HepG2 (cell line): ENCODE measurements at regions not wholly inside any gene's neighbourhood (a gene's known extent, or its start where the extent isn't known, plus 50 kb on each side); places are given as distances from the start of the nearest gene placed in this dataset.

Experiments
- DZIP1 ChIP-seq: sonication (generic); formaldehyde crosslinking; IDR thresholded peaks from 2 replicates; pipeline ENCODE4 v1.5.0; 2020; ENCODE audit warnings: mild to moderate bottlenecking, missing genetic modification reagents
- KMT2B ChIP-seq: IDR thresholded peaks from 2 replicates; pipeline ENCODE4 v1.6.1; 2016; ENCODE audit warnings: missing genetic modification reagents, missing compliant biosample characterization
- NFKBIZ ChIP-seq: IDR thresholded peaks from 2 replicates; pipeline ENCODE4 v1.6.1; 2018; ENCODE audit warnings: missing genetic modification reagents, missing compliant biosample characterization
- RFX3 ChIP-seq: IDR thresholded peaks from 2 replicates; pipeline ENCODE4 v1.6.1; 2016; ENCODE audit warnings: missing biosample characterization, missing genetic modification reagents
- SUZ12 ChIP-seq: fragments of 150-350 bp; IDR thresholded peaks from 2 replicates; pipeline ENCODE4 v1.6.1; 2014; ENCODE audit warnings: low read depth, low read length
- ZFP41 ChIP-seq: sonication (generic); formaldehyde crosslinking; IDR thresholded peaks from 2 replicates; pipeline ENCODE4 v1.4.0; 2020; ENCODE audit warnings: mild to moderate bottlenecking, missing genetic modification reagents, borderline replicate concordance
- ZHX1 ChIP-seq: sonication (generic); formaldehyde crosslinking; IDR thresholded peaks from 2 replicates; pipeline ENCODE4 v1.8.1; 2022; ENCODE audit warnings: low read depth, mild to moderate bottlenecking, missing genetic modification reagents
- ZNF317 ChIP-seq: sonication (generic); formaldehyde crosslinking; IDR thresholded peaks from 2 replicates; pipeline ENCODE4 v1.5.0; 2020; ENCODE audit warnings: mild to moderate bottlenecking, missing genetic modification reagents
- ZNF564 ChIP-seq: sonication (generic); formaldehyde crosslinking; IDR thresholded peaks from 2 replicates; pipeline ENCODE4 v1.8.1; 2023; ENCODE audit warnings: mild to moderate bottlenecking, missing genetic modification reagents
- ZNF879 ChIP-seq: sonication (generic); formaldehyde crosslinking; IDR thresholded peaks from 2 replicates; pipeline ENCODE4 v1.8.1; 2023; ENCODE audit warnings: missing genetic modification reagents
- TF ChIP-seq, protein P1 (sequence below): sonication (generic); formaldehyde crosslinking; IDR thresholded peaks from 2 replicates; pipeline ENCODE4 v1.4.0; 2020; ENCODE audit warnings: mild to moderate bottlenecking, missing genetic modification reagents
- TF ChIP-seq, protein P2 (sequence below): IDR thresholded peaks from 2 replicates; pipeline ENCODE4 v1.6.1; 2016; ENCODE audit warnings: low read depth, missing genetic modification reagents, missing compliant biosample characterization
- TF ChIP-seq, protein P3 (sequence below): sonication (generic); formaldehyde crosslinking; IDR thresholded peaks from 2 replicates; pipeline ENCODE4 v1.4.0; 2020; ENCODE audit warnings: missing genetic modification reagents, borderline replicate concordance
- TF ChIP-seq, protein P4 (sequence below): sonication (generic); formaldehyde crosslinking; conservative IDR thresholded peaks from 2 replicates; pipeline ENCODE4 v1.5.0; 2020; ENCODE audit warnings: missing genetic modification reagents

DNA sequence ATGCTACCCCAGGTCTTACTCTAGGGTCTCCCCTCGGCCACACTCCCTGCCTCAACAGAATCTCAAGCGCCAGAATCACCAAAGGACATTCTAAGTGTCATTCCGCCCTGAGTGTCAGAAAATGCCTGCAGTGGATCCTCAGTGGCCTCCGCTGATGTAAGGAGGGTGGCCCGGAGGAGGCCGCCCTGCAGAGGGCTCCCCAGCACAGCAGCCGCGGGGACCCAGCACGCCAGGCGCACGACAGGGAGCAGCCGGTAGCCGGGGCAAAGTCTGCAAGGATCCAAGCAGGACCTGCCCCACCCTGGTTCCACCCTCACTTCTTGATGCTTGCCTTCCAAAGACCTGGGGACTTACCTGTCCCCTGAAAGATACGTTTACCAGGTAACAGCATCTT is 54.2 kb upstream of the ID2 start (continued):
- TF ChIP-seq, protein P1, sequence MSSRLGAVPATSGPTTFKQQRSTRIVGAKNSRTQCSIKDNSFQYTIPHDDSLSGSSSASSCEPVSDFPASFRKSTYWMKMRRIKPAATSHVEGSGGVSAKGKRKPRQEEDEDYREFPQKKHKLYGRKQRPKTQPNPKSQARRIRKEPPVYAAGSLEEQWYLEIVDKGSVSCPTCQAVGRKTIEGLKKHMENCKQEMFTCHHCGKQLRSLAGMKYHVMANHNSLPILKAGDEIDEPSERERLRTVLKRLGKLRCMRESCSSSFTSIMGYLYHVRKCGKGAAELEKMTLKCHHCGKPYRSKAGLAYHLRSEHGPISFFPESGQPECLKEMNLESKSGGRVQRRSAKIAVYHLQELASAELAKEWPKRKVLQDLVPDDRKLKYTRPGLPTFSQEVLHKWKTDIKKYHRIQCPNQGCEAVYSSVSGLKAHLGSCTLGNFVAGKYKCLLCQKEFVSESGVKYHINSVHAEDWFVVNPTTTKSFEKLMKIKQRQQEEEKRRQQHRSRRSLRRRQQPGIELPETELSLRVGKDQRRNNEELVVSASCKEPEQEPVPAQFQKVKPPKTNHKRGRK (CRISPR knock-in tag): peak; percentile 77; the same call in 1 of the 2 replicates
- TF ChIP-seq ZNF879 (CRISPR knock-in tag) (0 out of 2 replicates have a peak, but pooled peaks have one; percentile 82), ZNF317 (CRISPR knock-in tag) (peak; percentile 39; the same call in 1 of the 2 replicates), KMT2B (CRISPR knock-in tag) (peak; percentile 79; the same call in 1 of the 2 replicates), ZHX1 (CRISPR knock-in tag) (0 out of 2 replicates have a peak, but pooled peaks have one; percentile 10), NFKBIZ (CRISPR knock-in tag) (peak; percentile 22; the same call in 1 of the 2 replicates), DZIP1 (CRISPR knock-in tag) (no peak), SUZ12 (no peak), ZNF564 (no peak), ZFP41 (CRISPR knock-in tag) (no peak), RFX3 (0 out of 2 replicates have a peak, but pooled peaks have one; percentile 16)
- TF ChIP-seq, protein P2, sequence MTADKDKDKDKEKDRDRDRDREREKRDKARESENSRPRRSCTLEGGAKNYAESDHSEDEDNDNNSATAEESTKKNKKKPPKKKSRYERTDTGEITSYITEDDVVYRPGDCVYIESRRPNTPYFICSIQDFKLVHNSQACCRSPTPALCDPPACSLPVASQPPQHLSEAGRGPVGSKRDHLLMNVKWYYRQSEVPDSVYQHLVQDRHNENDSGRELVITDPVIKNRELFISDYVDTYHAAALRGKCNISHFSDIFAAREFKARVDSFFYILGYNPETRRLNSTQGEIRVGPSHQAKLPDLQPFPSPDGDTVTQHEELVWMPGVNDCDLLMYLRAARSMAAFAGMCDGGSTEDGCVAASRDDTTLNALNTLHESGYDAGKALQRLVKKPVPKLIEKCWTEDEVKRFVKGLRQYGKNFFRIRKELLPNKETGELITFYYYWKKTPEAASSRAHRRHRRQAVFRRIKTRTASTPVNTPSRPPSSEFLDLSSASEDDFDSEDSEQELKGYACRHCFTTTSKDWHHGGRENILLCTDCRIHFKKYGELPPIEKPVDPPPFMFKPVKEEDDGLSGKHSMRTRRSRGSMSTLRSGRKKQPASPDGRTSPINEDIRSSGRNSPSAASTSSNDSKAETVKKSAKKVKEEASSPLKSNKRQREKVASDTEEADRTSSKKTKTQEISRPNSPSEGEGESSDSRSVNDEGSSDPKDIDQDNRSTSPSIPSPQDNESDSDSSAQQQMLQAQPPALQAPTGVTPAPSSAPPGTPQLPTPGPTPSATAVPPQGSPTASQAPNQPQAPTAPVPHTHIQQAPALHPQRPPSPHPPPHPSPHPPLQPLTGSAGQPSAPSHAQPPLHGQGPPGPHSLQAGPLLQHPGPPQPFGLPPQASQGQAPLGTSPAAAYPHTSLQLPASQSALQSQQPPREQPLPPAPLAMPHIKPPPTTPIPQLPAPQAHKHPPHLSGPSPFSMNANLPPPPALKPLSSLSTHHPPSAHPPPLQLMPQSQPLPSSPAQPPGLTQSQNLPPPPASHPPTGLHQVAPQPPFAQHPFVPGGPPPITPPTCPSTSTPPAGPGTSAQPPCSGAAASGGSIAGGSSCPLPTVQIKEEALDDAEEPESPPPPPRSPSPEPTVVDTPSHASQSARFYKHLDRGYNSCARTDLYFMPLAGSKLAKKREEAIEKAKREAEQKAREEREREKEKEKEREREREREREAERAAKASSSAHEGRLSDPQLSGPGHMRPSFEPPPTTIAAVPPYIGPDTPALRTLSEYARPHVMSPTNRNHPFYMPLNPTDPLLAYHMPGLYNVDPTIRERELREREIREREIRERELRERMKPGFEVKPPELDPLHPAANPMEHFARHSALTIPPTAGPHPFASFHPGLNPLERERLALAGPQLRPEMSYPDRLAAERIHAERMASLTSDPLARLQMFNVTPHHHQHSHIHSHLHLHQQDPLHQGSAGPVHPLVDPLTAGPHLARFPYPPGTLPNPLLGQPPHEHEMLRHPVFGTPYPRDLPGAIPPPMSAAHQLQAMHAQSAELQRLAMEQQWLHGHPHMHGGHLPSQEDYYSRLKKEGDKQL (CRISPR knock-in tag): peak; percentile 58; the same call in 1 of the 2 replicates
- TF ChIP-seq, protein P3, sequence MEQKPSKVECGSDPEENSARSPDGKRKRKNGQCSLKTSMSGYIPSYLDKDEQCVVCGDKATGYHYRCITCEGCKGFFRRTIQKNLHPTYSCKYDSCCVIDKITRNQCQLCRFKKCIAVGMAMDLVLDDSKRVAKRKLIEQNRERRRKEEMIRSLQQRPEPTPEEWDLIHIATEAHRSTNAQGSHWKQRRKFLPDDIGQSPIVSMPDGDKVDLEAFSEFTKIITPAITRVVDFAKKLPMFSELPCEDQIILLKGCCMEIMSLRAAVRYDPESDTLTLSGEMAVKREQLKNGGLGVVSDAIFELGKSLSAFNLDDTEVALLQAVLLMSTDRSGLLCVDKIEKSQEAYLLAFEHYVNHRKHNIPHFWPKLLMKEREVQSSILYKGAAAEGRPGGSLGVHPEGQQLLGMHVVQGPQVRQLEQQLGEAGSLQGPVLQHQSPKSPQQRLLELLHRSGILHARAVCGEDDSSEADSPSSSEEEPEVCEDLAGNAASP: peak; percentile 79; the same call in 1 of the 2 replicates
- TF ChIP-seq, protein P4, sequence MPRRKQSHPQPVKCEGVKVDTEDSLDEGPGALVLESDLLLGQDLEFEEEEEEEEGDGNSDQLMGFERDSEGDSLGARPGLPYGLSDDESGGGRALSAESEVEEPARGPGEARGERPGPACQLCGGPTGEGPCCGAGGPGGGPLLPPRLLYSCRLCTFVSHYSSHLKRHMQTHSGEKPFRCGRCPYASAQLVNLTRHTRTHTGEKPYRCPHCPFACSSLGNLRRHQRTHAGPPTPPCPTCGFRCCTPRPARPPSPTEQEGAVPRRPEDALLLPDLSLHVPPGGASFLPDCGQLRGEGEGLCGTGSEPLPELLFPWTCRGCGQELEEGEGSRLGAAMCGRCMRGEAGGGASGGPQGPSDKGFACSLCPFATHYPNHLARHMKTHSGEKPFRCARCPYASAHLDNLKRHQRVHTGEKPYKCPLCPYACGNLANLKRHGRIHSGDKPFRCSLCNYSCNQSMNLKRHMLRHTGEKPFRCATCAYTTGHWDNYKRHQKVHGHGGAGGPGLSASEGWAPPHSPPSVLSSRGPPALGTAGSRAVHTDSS (CRISPR knock-in tag): no peak
